Esophagus squamous epithelium (tissue), 5 donors: ENCODE measurements at regions not wholly inside any gene's neighbourhood (a gene's known extent, or its start where the extent isn't known, plus 50 kb on each side); places are given as distances from the start of the nearest gene placed in this dataset.
"Not testable (repeated sequence)": the region's sequence is repeated elsewhere in the genome, so short reads cannot be mapped to it uniquely, and the experiment has no call there.

Source experiments
- DNase-seq: peaks from one replicate; lab custom pipeline; 2025; lab: John Stamatoyannopoulos, UW
- H3K27ac ChIP-seq, 4 donors: fragments of 200-600 bp; sonication (generic); one replicate each; pipeline ENCODE4 v1.5.1; 2016 to 2019; ENCODE audit warnings: mild to moderate bottlenecking in 1 of 4
- H3K27me3 ChIP-seq, 4 donors: fragments of 200-600 bp; sonication (generic); 1 replicate in 3 of 4; 2 replicates in 1 of 4; pipeline versions ENCODE4 v1.5.1 to v1.6.0; 2017 to 2021; ENCODE audit warnings: antibody characterized with exemption in 1 of 4
- H3K36me3 ChIP-seq, 3 donors: fragments of 200-600 bp; sonication (generic); one replicate each; pipeline ENCODE4 v1.5.1; 2016 to 2019
- H3K4me1 ChIP-seq, 3 donors: fragments of 200-600 bp; sonication (generic); one replicate each; pipeline ENCODE4 v1.5.1; 2017 to 2019
- H3K4me3 ChIP-seq, 4 donors: fragments of 200-600 bp; sonication (generic); 1 replicate in 3 of 4; 2 replicates in 1 of 4; pipeline ENCODE4 v1.5.1; 2016 to 2019; ENCODE audit warnings: mild to moderate bottlenecking in 2 of 4, moderate library complexity in 1 of 4
- H3K9me3 ChIP-seq, 3 donors: fragments of 200-600 bp; sonication (generic); one replicate each; pipeline ENCODE4 v1.5.1; 2016 to 2019
- CTCF ChIP-seq, 6 experiments: fragments of 450-650 bp in 4 of 6; fragments of 200-600 bp in 2 of 6; sonication (generic) in 2 of 6; IDR thresholded peaks; one replicate each; pipeline ENCODE4 v1.5.1; 2016 to 2019; ENCODE audit warnings: antibody characterized with exemption in 6 of 6, mild to moderate bottlenecking in 4 of 6, moderate library complexity in 4 of 6
- POLR2A ChIP-seq, 4 donors: fragments of 450-650 bp; IDR thresholded peaks; one replicate each; pipeline ENCODE4 v1.6.1; 2017; ENCODE audit warnings: antibody characterized with exemption in 4 of 4, mild to moderate bottlenecking in 4 of 4, moderate library complexity in 3 of 4
- WGBS, 2 donors: methylation state at CpG; one replicate each; pipeline ENCODE4 v1.1.5; 2018; 5-methylcytosine and 5-hydroxymethylcytosine counted together
- intact Hi-C: fragments of 100-400 bp; cut with DNase I; formaldehyde crosslinking; loops from one replicate; pipeline ENCODE4 v1.15.0; 2022
- donor health status: DM: yes; HTN: yes; CAD: no.

GRCh38 chr6:15158821-15159619 is 86.8 kb upstream of the JARID2 start:
- Histone ChIP-seq H3K4me1 (no peaks in the 10 kb centered on the region), H3K4me3 (no peak overlapping the region), H3K36me3 (no peaks in the 10 kb centered on the region), H3K27ac (no peak overlapping the region), H3K27me3 (no peaks in the 10 kb centered on the region), H3K9me3 (no peaks in the 10 kb centered on the region)
- intact Hi-C loops = no loop called here
- no peak for TF ChIP-seq POLR2A (IDR thresholded peaks at IDR 0.05)
- TF ChIP-seq CTCF (IDR thresholded peaks at IDR 0.05) = no peak
- DNase-seq = no peak
- 93 to 95% methylated on average over 10 of the region's 10 CpGs for WGBS, 2 donors

GRCh38 chr6:15160812-15161211 is 85.1 kb upstream of the JARID2 start:
- Histone ChIP-seq H3K27me3 (no peaks in the 10 kb centered on the region), H3K9me3 (no peaks in the 10 kb centered on the region), H3K27ac (no peak overlapping the region), H3K36me3 (no peaks in the 10 kb centered on the region), H3K4me3 (no peak overlapping the region), H3K4me1 (no peaks in the 10 kb centered on the region)
- TF ChIP-seq POLR2A (IDR thresholded peaks at IDR 0.05) (no peak), CTCF (IDR thresholded peaks at IDR 0.05) (no peak)
- no peak for DNase-seq
- WGBS, 2 donors = 66 to 88% methylated on average over 2 of the region's 2 CpGs
- intact Hi-C loops = no loop called here

GRCh38 chr6:15164855-15165254 is 81.0 kb upstream of the JARID2 start:
- H3K27ac ChIP-seq, H3K9me3 ChIP-seq, intact Hi-C loops, DNase-seq, H3K4me3 ChIP-seq, H3K36me3 ChIP-seq, H3K4me1 ChIP-seq, H3K27me3 ChIP-seq: not testable (repeated sequence)
- WGBS, 2 donors = 94 to 97% methylated on average over 5 to 6 of the region's 6 CpGs

GRCh38 chr6:15166121-15166520 is 79.7 kb upstream of the JARID2 start:
- no peaks in the 10 kb centered on the region for H3K36me3 ChIP-seq
- no peaks in the 10 kb centered on the region for H3K9me3 ChIP-seq
- TF ChIP-seq CTCF (IDR thresholded peaks at IDR 0.05) (no peak), POLR2A (IDR thresholded peaks at IDR 0.05) (no peak)
- no peaks in the 10 kb centered on the region for H3K27me3 ChIP-seq
- no peak for DNase-seq
- WGBS, 2 donors = 76 to 82% methylated on average over 5 of the region's 5 CpGs
- H3K27ac ChIP-seq = no peak overlapping the region
- intact Hi-C loops = no loop called here
- no peak overlapping the region for H3K4me3 ChIP-seq
- no peaks in the 10 kb centered on the region for H3K4me1 ChIP-seq

GRCh38 chr6:15170126-15170525 is 75.7 kb upstream of the JARID2 start:
- TF ChIP-seq POLR2A (IDR thresholded peaks at IDR 0.05) (no peak), CTCF (IDR thresholded peaks at IDR 0.05) (no peak)
- 87 to 98% methylated on average over 7 to 8 of the region's 8 CpGs for WGBS, 2 donors
- H3K9me3 ChIP-seq = no peaks in the 10 kb centered on the region
- H3K4me3 ChIP-seq = no peak overlapping the region
- no peaks in the 10 kb centered on the region for H3K4me1 ChIP-seq
- H3K36me3 ChIP-seq = no peaks in the 10 kb centered on the region
- DNase-seq = no peak
- no peak overlapping the region for H3K27ac ChIP-seq
- H3K27me3 ChIP-seq = no peaks in the 10 kb centered on the region
- intact Hi-C loops = no loop called here
